ENCODE measurements at regions not wholly inside any gene's neighbourhood (a gene's known extent, or its start where the extent isn't known, plus 50 kb on each side); places are given as distances from the start of the nearest gene placed in this dataset.

GRCh38 chr6:139565591-139565990 lies 191.1 kb upstream of the CITED2 start:
- peaks cover 6% of the 10 kb centered on the region for H3K36me3 Mint-ChIP-seq (ENCODE audit: low read depth)
- peaks cover 13% of the 10 kb centered on the region for H3K4me1 Mint-ChIP-seq
- H3K27me3 Mint-ChIP-seq (ENCODE audit: low read depth): no peaks in the 10 kb centered on the region
- H3K27ac Mint-ChIP-seq: no peak overlapping the region
- peaks cover 17% of the 10 kb centered on the region for H3K9me3 Mint-ChIP-seq
- no peak overlapping the region for H3K4me3 Mint-ChIP-seq
- TF ChIP-seq CTCF (IDR thresholded peaks at IDR 0.05; ENCODE audit: unreplicated experiment in 3 of 3): no peak

GRCh38 chr6:139557547-139557946 lies 183.1 kb upstream of the CITED2 start:
- no peaks in the 10 kb centered on the region for H3K4me1 Mint-ChIP-seq
- no peak for TF ChIP-seq CTCF (IDR thresholded peaks at IDR 0.05; ENCODE audit: unreplicated experiment in 3 of 3)
- no peak overlapping the region for H3K4me3 Mint-ChIP-seq
- H3K9me3 Mint-ChIP-seq: peaks cover 15% of the 10 kb centered on the region
- H3K36me3 Mint-ChIP-seq (ENCODE audit: low read depth): peaks cover 3% of the 10 kb centered on the region
- H3K27ac Mint-ChIP-seq: no peak overlapping the region
- no peaks in the 10 kb centered on the region for H3K27me3 Mint-ChIP-seq (ENCODE audit: low read depth)

GRCh38 chr6:139556532-139556931 lies 182.1 kb upstream of the CITED2 start:
- Mint-ChIP-seq H3K4me1 (no peaks in the 10 kb centered on the region), H3K27me3 (ENCODE audit: low read depth) (no peaks in the 10 kb centered on the region), H3K9me3 (peaks cover 11% of the 10 kb centered on the region), H3K27ac (no peak overlapping the region), H3K36me3 (ENCODE audit: low read depth) (no peaks in the 10 kb centered on the region), H3K4me3 (no peak overlapping the region)
- TF ChIP-seq CTCF (IDR thresholded peaks at IDR 0.05; ENCODE audit: unreplicated experiment in 3 of 3): no peak

DNA sequence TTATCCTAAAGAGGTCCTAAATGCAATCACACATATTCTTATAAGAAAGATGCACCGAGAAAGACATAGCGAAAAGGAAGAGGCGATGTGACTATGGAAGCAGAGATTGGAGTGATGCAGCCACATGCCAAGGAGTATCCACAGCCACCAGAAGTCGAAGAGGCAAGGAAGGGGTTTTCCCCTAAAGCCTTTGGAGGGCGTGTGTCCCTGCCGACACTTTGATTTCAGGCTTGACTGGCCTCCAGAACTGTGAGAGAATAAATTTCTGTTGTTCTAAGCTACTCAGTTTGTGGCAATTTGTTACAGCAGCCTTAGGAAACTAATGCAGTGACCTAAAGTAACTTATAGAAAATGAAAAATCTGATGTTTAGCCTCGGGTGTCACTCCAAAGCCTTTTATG lies 179.5 kb upstream of the CITED2 start:
- Mint-ChIP-seq H3K4me1 (no peaks in the 10 kb centered on the region), H3K9me3 (no peaks in the 10 kb centered on the region), H3K27me3 (ENCODE audit: low read depth) (no peaks in the 10 kb centered on the region), H3K36me3 (ENCODE audit: low read depth) (no peaks in the 10 kb centered on the region), H3K4me3 (no peak overlapping the region), H3K27ac (peak overlapping the region in 1 of 3 experiments; percentile 1)
- TF ChIP-seq CTCF (IDR thresholded peaks at IDR 0.05; ENCODE audit: unreplicated experiment in 3 of 3): no peak

DNA sequence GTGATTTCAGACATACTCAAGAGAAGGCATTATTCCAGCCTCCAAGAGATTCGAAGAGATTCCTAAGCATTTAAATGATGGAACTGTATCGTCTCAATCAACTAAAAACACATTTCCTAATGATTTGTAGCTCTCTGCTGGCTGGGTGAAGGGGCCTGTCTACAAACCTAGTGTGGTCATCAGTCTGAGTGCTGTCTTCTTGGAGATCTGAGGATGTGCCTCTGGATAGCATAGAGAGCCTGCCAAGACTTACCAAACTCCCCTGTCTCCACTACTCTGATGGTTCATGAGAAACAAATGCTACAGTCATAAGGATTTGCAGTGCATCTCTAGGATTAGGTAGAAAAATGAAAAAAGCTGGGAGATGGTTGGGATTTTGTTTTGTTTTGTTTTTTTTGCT lies 176.9 kb upstream of the CITED2 start:
- Mint-ChIP-seq H3K36me3 (ENCODE audit: low read depth) (no peaks in the 10 kb centered on the region), H3K4me3 (no peak overlapping the region), H3K27ac (no peak overlapping the region), H3K9me3 (no peaks in the 10 kb centered on the region), H3K27me3 (ENCODE audit: low read depth) (no peaks in the 10 kb centered on the region), H3K4me1 (peaks cover 17% of the 10 kb centered on the region)
- TF ChIP-seq CTCF (IDR thresholded peaks at IDR 0.05; ENCODE audit: unreplicated experiment in 3 of 3): no peak

DNA sequence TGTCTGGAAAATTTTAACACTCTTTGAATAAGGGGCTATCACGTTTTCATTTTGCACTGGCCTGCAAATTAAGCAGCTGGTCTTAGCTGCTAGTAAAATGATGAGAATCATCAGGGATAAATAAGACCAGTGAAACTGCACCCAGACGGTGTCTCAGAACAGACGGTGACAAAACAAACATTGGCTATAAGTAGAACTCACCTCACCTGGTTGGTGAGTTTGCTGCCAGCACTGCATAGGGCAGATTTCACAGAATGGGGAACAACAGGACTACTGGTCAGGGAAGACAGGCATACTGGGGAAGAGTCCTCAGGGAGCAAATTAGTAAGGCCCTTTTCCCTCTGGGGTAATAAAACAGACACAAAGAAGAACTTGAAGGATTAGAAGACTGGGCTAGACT lies 175.9 kb upstream of the CITED2 start:
- Mint-ChIP-seq H3K27ac (no peak overlapping the region), H3K4me3 (no peak overlapping the region), H3K36me3 (ENCODE audit: low read depth) (no peaks in the 10 kb centered on the region), H3K9me3 (no peaks in the 10 kb centered on the region), H3K4me1 (peaks cover 27% of the 10 kb centered on the region), H3K27me3 (ENCODE audit: low read depth) (no peaks in the 10 kb centered on the region)
- no peak for TF ChIP-seq CTCF (IDR thresholded peaks at IDR 0.05; ENCODE audit: unreplicated experiment in 3 of 3)

All from nephron (organoid).